ENCODE measurements at regions not wholly inside any gene's neighbourhood (a gene's known extent, or its start where the extent isn't known, plus 50 kb on each side); places are given as distances from the start of the nearest gene placed in this dataset.

GRCh38 chr1:239717097-239717917 lies 330.9 kb downstream of the CHRM3 start:
- H3K9me3 ChIP-seq = no peaks in the 10 kb centered on the region
- no peaks in the 10 kb centered on the region for H3K36me3 ChIP-seq
- H3K27ac ChIP-seq = no peak overlapping the region
- no peak overlapping the region for H3K4me3 ChIP-seq
- DNase-seq (ENCODE audit: extremely low spot score in 2 of 2) = no peak
- intact Hi-C loops (cut with DNase I) = no loop called here
- no peaks in the 10 kb centered on the region for H3K4me1 ChIP-seq
- TF ChIP-seq POLR2AphosphoS5 (IDR thresholded peaks at IDR 0.05; ENCODE audit: insufficient read depth in 1 of 2, low read depth in 1 of 2) (no peak), POLR2A (IDR thresholded peaks at IDR 0.05) (no peak), CTCF (IDR thresholded peaks at IDR 0.05) (no peak)
- H3K27me3 ChIP-seq = no peaks in the 10 kb centered on the region

GRCh38 chr1:239717918-239718184 lies 331.5 kb downstream of the CHRM3 start:
- H3K27ac ChIP-seq = no peak overlapping the region
- H3K4me1 ChIP-seq = no peaks in the 10 kb centered on the region
- H3K9me3 ChIP-seq = no peaks in the 10 kb centered on the region
- H3K36me3 ChIP-seq = no peaks in the 10 kb centered on the region
- H3K27me3 ChIP-seq = no peaks in the 10 kb centered on the region
- DNase-seq (ENCODE audit: extremely low spot score in 2 of 2) = no peak
- intact Hi-C loops (cut with DNase I) = no loop called here
- no peak for TF ChIP-seq POLR2AphosphoS5 (IDR thresholded peaks at IDR 0.05; ENCODE audit: insufficient read depth in 1 of 2, low read depth in 1 of 2)
- TF ChIP-seq POLR2A (IDR thresholded peaks at IDR 0.05) = no peak
- no peak for TF ChIP-seq CTCF (IDR thresholded peaks at IDR 0.05)
- H3K4me3 ChIP-seq = no peak overlapping the region

- TF ChIP-seq CTCF (IDR thresholded peaks at IDR 0.05) = no peak
- TF ChIP-seq POLR2AphosphoS5 (IDR thresholded peaks at IDR 0.05; ENCODE audit: insufficient read depth in 1 of 2, low read depth in 1 of 2) = no peak
- TF ChIP-seq POLR2A (IDR thresholded peaks at IDR 0.05) = no peak
- Histone ChIP-seq H3K4me1 (no peaks in the 10 kb centered on the region), H3K27ac (no peak overlapping the region), H3K4me3 (no peak overlapping the region), H3K27me3 (no peaks in the 10 kb centered on the region), H3K36me3 (no peaks in the 10 kb centered on the region), H3K9me3 (no peaks in the 10 kb centered on the region)
- DNase-seq (ENCODE audit: extremely low spot score in 2 of 2) = no peak
- intact Hi-C loops (cut with DNase I) = no loop called here
Measured at GRCh38 chr1:239718571-239718970, 332.2 kb downstream of the CHRM3 start.

GRCh38 chr1:239718997-239719628 lies 332.7 kb downstream of the CHRM3 start:
- Histone ChIP-seq H3K9me3 (no peaks in the 10 kb centered on the region), H3K27me3 (no peaks in the 10 kb centered on the region), H3K4me3 (no peak overlapping the region), H3K36me3 (no peaks in the 10 kb centered on the region), H3K27ac (no peak overlapping the region), H3K4me1 (no peaks in the 10 kb centered on the region)
- intact Hi-C loops (cut with DNase I) = no loop called here
- no peak for DNase-seq (ENCODE audit: extremely low spot score in 2 of 2)
- no peak for TF ChIP-seq CTCF (IDR thresholded peaks at IDR 0.05)
- TF ChIP-seq POLR2A (IDR thresholded peaks at IDR 0.05) = no peak
- TF ChIP-seq POLR2AphosphoS5 (IDR thresholded peaks at IDR 0.05; ENCODE audit: insufficient read depth in 1 of 2, low read depth in 1 of 2) = no peak

GRCh38 chr1:239719642-239720258 lies 333.4 kb downstream of the CHRM3 start:
- Histone ChIP-seq H3K27me3 (no peaks in the 10 kb centered on the region), H3K4me1 (no peaks in the 10 kb centered on the region), H3K36me3 (no peaks in the 10 kb centered on the region), H3K9me3 (no peaks in the 10 kb centered on the region), H3K4me3 (no peak overlapping the region), H3K27ac (no peak overlapping the region)
- no peak for DNase-seq (ENCODE audit: extremely low spot score in 2 of 2)
- intact Hi-C loops (cut with DNase I) = no loop called here
- TF ChIP-seq POLR2A (IDR thresholded peaks at IDR 0.05) (no peak), POLR2AphosphoS5 (IDR thresholded peaks at IDR 0.05; ENCODE audit: insufficient read depth in 1 of 2, low read depth in 1 of 2) (no peak), CTCF (IDR thresholded peaks at IDR 0.05) (no peak)

Data from vagina (tissue), 2 donors.